ENCODE measurements at regions not wholly inside any gene's neighbourhood (a gene's known extent, or its start where the extent isn't known, plus 50 kb on each side); places are given as distances from the start of the nearest gene placed in this dataset.
"Not testable (repeated sequence)": the region's sequence is repeated elsewhere in the genome, so short reads cannot be mapped to it uniquely, and the experiment has no call there.

DNA sequence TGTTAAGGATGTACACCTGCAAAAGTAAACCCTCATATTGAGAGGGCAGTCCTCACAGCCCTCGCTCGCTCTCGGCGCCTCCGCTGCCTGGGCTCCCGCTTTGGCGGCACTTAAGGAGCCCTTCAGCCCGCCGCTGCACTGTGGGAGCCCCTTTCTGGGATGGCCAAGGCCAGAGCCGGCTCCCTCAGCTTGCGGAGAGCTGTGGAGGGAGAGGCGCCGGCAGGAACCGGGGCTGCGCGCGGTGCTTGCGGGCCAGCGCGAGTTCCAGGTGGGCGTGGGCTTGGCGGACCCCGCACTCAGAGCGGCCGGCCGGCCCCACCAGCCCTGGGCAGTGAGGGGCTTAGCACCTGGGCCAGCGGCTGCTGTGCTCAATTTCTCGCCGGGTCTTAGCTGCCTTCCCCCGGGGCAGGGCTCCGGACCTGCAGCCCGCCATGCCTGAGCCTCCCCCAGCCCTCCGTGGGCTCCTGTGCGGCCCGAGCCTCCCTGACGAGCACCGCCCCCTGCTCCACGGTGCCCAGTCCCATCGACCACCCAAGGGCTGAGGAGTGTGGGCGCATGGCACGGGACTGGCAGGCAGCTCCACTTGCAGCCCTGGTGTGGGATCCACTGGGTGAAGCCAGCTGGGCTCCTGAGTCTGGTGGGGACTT is 259.4 kb downstream of the KTN1 start:
- H3K27me3 ChIP-seq (ENCODE audit: low read length); H3K79me2 ChIP-seq (ENCODE audit: low read length); H3K9me2 ChIP-seq (replicated peaks; ENCODE audit: insufficient read depth, low read length); H3K9me3 ChIP-seq (ENCODE audit: low read length); H3K4me2 ChIP-seq (ENCODE audit: low read depth, low read length, poor library complexity, severe bottlenecking); H4K20me1 ChIP-seq (ENCODE audit: insufficient read depth, low read depth, low read length); H3K9ac ChIP-seq (ENCODE audit: low read length); H2AFZ ChIP-seq (ENCODE audit: low read length); DNase-seq; H3K4me3 ChIP-seq (ENCODE audit: low read length); H3K4me1 ChIP-seq (ENCODE audit: low read length); H3K36me3 ChIP-seq (ENCODE audit: insufficient read depth, low read length); H3K27ac ChIP-seq (ENCODE audit: low read length): not testable (repeated sequence)

DNA sequence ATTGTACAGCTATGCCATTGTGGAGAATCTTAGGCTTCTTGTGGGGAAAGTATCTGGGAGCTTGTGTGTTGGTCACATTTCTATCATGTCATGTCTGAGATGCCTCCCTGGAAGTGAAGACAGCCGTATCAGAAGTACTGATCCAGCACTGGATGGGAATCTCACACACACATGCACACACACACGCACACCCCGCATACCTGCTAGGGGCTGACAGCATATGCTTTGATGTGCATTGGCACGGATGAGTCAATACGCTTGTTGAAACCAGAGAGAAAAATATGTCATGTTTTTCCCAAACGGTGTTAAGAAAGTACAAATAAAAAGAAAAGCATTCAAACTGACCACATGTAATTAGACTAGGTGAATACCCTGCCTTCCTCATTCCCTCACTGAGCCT is 260.8 kb downstream of the KTN1 start:
- H3K9me2 ChIP-seq (replicated peaks; ENCODE audit: insufficient read depth, low read length): no peaks in the 10 kb centered on the region
- no peaks in the 10 kb centered on the region for H3K9me3 ChIP-seq (ENCODE audit: low read length)
- no peak overlapping the region for H2AFZ ChIP-seq (ENCODE audit: low read length)
- no peaks in the 10 kb centered on the region for H3K79me2 ChIP-seq (ENCODE audit: low read length)
- H3K9ac ChIP-seq (ENCODE audit: low read length): no peak overlapping the region
- H3K4me2 ChIP-seq (ENCODE audit: low read depth, low read length, poor library complexity, severe bottlenecking): no peak overlapping the region
- DNase-seq: no peak
- H3K27me3 ChIP-seq (ENCODE audit: low read length): no peaks in the 10 kb centered on the region
- H3K36me3 ChIP-seq (ENCODE audit: insufficient read depth, low read length): no peaks in the 10 kb centered on the region
- H4K20me1 ChIP-seq (ENCODE audit: insufficient read depth, low read depth, low read length): no peaks in the 10 kb centered on the region
- H3K4me3 ChIP-seq (ENCODE audit: low read length): no peak overlapping the region
- H3K4me1 ChIP-seq (ENCODE audit: low read length): no peaks in the 10 kb centered on the region
- H3K27ac ChIP-seq (ENCODE audit: low read length): no peak overlapping the region

GRCh38 chr14:55841625-55842024 is 261.6 kb downstream of the KTN1 start:
- Histone ChIP-seq H3K9ac (ENCODE audit: low read length) (no peak overlapping the region), H2AFZ (ENCODE audit: low read length) (no peak overlapping the region), H3K4me2 (ENCODE audit: low read depth, low read length, poor library complexity, severe bottlenecking) (no peak overlapping the region), H3K27me3 (ENCODE audit: low read length) (no peaks in the 10 kb centered on the region), H3K79me2 (ENCODE audit: low read length) (no peaks in the 10 kb centered on the region), H3K27ac (ENCODE audit: low read length) (no peak overlapping the region), H4K20me1 (ENCODE audit: insufficient read depth, low read depth, low read length) (no peaks in the 10 kb centered on the region), H3K36me3 (ENCODE audit: insufficient read depth, low read length) (no peaks in the 10 kb centered on the region), H3K9me3 (ENCODE audit: low read length) (no peaks in the 10 kb centered on the region), H3K9me2 (replicated peaks; ENCODE audit: insufficient read depth, low read length) (no peaks in the 10 kb centered on the region), H3K4me1 (ENCODE audit: low read length) (no peaks in the 10 kb centered on the region), H3K4me3 (ENCODE audit: low read length) (no peak overlapping the region)
- DNase-seq: no peak

DNA sequence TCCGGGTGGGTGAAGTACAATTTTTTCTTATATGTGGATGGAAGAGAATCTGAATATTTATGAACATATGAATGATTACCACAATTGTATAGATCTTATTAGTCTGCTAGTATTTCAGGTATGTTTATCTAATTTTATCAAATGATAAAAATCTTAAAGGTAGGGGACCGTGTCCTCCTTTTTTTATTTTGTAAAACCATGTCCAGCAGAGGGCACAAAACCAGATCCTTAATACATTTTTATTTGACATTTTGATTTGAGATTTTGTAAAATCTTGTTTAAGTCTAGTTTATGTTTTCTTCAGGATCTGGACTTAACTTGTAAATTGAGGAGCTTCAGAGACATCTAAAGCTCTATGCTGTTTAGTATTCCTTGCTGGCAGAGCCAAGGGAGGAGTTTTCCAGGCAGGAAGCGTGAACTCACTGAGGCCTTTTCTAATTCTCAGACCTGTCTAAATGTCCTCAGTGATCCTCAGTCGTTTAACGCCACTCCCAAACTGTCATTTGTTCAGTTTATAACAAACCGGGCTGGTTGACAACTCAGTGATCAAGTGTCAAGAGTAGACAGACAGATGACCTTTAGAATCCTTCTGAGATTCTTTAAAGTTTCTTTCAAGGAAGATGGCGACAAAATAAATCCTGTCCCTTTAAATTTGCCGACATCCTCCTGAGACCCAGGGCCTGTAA is 263.9 kb downstream of the KTN1 start:
- Histone ChIP-seq H3K79me2 (ENCODE audit: low read length) (no peaks in the 10 kb centered on the region), H3K4me2 (ENCODE audit: low read depth, low read length, poor library complexity, severe bottlenecking) (no peak overlapping the region), H2AFZ (ENCODE audit: low read length) (no peak overlapping the region), H3K27ac (ENCODE audit: low read length) (no peak overlapping the region), H3K4me1 (ENCODE audit: low read length) (no peaks in the 10 kb centered on the region), H3K9me3 (ENCODE audit: low read length) (no peaks in the 10 kb centered on the region), H3K27me3 (ENCODE audit: low read length) (no peaks in the 10 kb centered on the region), H3K4me3 (ENCODE audit: low read length) (no peak overlapping the region), H4K20me1 (ENCODE audit: insufficient read depth, low read depth, low read length) (no peaks in the 10 kb centered on the region), H3K36me3 (ENCODE audit: insufficient read depth, low read length) (no peaks in the 10 kb centered on the region), H3K9me2 (replicated peaks; ENCODE audit: insufficient read depth, low read length) (no peaks in the 10 kb centered on the region), H3K9ac (ENCODE audit: low read length) (no peak overlapping the region)
- DNase-seq: no peak

DNA sequence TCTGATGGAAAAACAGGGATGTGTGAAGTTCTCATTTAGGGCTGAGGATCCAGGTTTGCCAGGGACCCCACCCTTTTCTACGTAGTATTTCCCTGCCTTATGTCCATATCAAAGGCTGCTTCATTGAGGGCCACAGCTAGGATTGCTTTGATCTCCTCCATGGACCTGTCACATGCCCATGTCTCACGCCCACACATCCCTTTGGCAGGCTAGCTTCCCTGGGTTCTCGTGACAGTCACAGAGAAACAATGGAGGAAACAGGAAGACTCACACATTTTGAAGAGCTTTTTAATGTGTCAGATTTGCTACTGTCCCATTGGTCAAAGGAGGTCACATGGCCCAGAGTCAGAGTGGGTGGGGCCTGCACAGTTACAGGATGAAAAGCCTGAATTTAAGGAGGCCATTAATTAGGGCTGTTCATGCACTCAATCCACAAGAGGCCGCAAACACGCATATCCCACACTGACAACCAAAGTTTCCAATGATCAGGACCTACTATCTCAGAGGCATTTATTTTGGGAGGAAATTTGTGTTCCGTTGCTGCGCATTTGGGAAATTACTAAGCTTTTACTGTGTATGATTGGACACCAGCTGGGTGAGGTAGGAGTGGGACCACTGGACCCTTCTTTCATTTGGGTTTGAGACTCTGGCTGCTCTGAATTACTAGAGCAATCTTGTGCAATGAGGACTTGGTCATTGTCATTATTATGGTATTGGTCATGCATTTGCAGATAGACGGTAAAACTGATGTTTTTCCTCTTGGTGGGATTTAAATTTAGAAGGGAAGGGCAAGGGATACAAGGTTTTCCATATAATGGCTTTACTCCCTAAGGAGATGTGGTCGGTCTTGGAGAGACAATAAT is 266.2 kb downstream of the KTN1 start:
- no peak overlapping the region for H3K9ac ChIP-seq (ENCODE audit: low read length)
- H2AFZ ChIP-seq (ENCODE audit: low read length): no peak overlapping the region
- no peaks in the 10 kb centered on the region for H3K9me2 ChIP-seq (replicated peaks; ENCODE audit: insufficient read depth, low read length)
- H3K27me3 ChIP-seq (ENCODE audit: low read length): no peaks in the 10 kb centered on the region
- H3K4me3 ChIP-seq (ENCODE audit: low read length): no peak overlapping the region
- no peaks in the 10 kb centered on the region for H3K36me3 ChIP-seq (ENCODE audit: insufficient read depth, low read length)
- no peaks in the 10 kb centered on the region for H4K20me1 ChIP-seq (ENCODE audit: insufficient read depth, low read depth, low read length)
- H3K9me3 ChIP-seq (ENCODE audit: low read length): no peaks in the 10 kb centered on the region
- no peak overlapping the region for H3K27ac ChIP-seq (ENCODE audit: low read length)
- no peak overlapping the region for H3K4me2 ChIP-seq (ENCODE audit: low read depth, low read length, poor library complexity, severe bottlenecking)
- no peaks in the 10 kb centered on the region for H3K79me2 ChIP-seq (ENCODE audit: low read length)
- no peaks in the 10 kb centered on the region for H3K4me1 ChIP-seq (ENCODE audit: low read length)
- peak; percentile 60 for DNase-seq

DNA sequence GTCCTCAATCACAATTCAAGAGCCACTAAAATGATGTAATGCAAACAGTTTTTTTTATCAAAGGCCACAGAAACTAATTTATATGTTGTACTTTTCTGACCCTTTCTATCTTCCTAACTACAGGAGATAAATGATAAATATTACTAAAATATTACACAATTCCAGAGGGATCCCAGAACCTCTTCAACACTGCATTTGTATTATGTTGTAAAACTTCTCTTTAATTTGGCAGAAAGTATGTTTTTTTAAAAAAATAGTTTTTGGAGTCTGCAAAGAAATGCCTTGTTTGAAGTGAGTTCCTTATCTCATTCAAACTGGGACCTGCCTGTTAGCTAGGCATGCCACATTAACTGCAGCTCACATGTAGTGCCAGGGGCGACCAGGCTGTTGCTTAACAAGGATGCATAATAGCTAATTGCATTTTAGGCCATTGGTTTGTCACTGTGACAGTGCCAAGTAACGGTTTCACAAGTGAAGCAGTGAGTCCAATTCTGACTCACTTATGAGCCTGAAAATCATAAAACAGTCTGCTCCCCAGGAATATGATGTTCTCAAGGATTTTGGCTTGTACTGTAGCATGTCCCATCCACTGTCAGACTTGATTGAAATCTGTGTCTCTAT is 266.9 kb downstream of the KTN1 start:
- Histone ChIP-seq H3K9me3 (ENCODE audit: low read length) (no peaks in the 10 kb centered on the region), H3K4me2 (ENCODE audit: low read depth, low read length, poor library complexity, severe bottlenecking) (no peak overlapping the region), H2AFZ (ENCODE audit: low read length) (no peak overlapping the region), H3K4me1 (ENCODE audit: low read length) (no peaks in the 10 kb centered on the region), H3K36me3 (ENCODE audit: insufficient read depth, low read length) (no peaks in the 10 kb centered on the region), H3K9me2 (replicated peaks; ENCODE audit: insufficient read depth, low read length) (no peaks in the 10 kb centered on the region), H3K9ac (ENCODE audit: low read length) (no peak overlapping the region), H3K79me2 (ENCODE audit: low read length) (no peaks in the 10 kb centered on the region), H3K27ac (ENCODE audit: low read length) (no peak overlapping the region), H4K20me1 (ENCODE audit: insufficient read depth, low read depth, low read length) (no peaks in the 10 kb centered on the region), H3K4me3 (ENCODE audit: low read length) (no peak overlapping the region), H3K27me3 (ENCODE audit: low read length) (no peaks in the 10 kb centered on the region)
- DNase-seq: no peak

DNA sequence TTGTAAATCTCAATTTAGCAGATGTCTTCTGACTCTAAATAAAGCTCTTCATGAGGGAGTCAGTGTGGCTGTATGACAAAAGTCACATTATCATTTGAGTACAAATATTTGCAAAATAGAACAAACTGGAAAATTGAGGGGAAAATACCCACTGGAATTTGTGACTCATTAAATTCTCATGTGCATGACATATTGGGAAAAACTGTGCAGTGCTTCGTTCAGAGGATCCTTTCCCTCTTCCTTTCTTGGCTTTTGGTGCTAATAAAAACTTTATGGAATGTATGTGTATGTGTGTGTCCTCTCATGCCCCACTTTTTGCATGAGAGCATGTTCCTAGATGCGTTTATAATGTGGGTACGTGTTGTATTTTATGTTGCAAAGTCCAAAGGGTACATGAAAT is 267.8 kb downstream of the KTN1 start:
- DNase-seq: no peak
- Histone ChIP-seq H3K9me2 (replicated peaks; ENCODE audit: insufficient read depth, low read length) (no peaks in the 10 kb centered on the region), H3K4me2 (ENCODE audit: low read depth, low read length, poor library complexity, severe bottlenecking) (no peak overlapping the region), H3K36me3 (ENCODE audit: insufficient read depth, low read length) (no peaks in the 10 kb centered on the region), H3K27me3 (ENCODE audit: low read length) (no peaks in the 10 kb centered on the region), H3K4me3 (ENCODE audit: low read length) (no peak overlapping the region), H3K9me3 (ENCODE audit: low read length) (no peaks in the 10 kb centered on the region), H3K4me1 (ENCODE audit: low read length) (no peaks in the 10 kb centered on the region), H4K20me1 (ENCODE audit: insufficient read depth, low read depth, low read length) (no peaks in the 10 kb centered on the region), H3K27ac (ENCODE audit: low read length) (no peak overlapping the region), H3K79me2 (ENCODE audit: low read length) (no peaks in the 10 kb centered on the region), H3K9ac (ENCODE audit: low read length) (no peak overlapping the region), H2AFZ (ENCODE audit: low read length) (no peak overlapping the region)

- H3K79me2 ChIP-seq (ENCODE audit: low read length): no peaks in the 10 kb centered on the region
- no peak overlapping the region for H3K4me2 ChIP-seq (ENCODE audit: low read depth, low read length, poor library complexity, severe bottlenecking)
- H3K27ac ChIP-seq (ENCODE audit: low read length): no peak overlapping the region
- H3K9me2 ChIP-seq (replicated peaks; ENCODE audit: insufficient read depth, low read length): no peaks in the 10 kb centered on the region
- no peak overlapping the region for H2AFZ ChIP-seq (ENCODE audit: low read length)
- no peaks in the 10 kb centered on the region for H3K27me3 ChIP-seq (ENCODE audit: low read length)
- H3K9ac ChIP-seq (ENCODE audit: low read length): no peak overlapping the region
- H3K36me3 ChIP-seq (ENCODE audit: insufficient read depth, low read length): no peaks in the 10 kb centered on the region
- no peaks in the 10 kb centered on the region for H4K20me1 ChIP-seq (ENCODE audit: insufficient read depth, low read depth, low read length)
- H3K4me3 ChIP-seq (ENCODE audit: low read length): no peak overlapping the region
- DNase-seq: no peak
- no peaks in the 10 kb centered on the region for H3K9me3 ChIP-seq (ENCODE audit: low read length)
- H3K4me1 ChIP-seq (ENCODE audit: low read length): no peaks in the 10 kb centered on the region
Observed at GRCh38 chr14:55848964-55849363, 269.0 kb downstream of the KTN1 start.

Data from Karpas-422 (cell line).